ENCODE measurements at regions not wholly inside any gene's neighbourhood (a gene's known extent, or its start where the extent isn't known, plus 50 kb on each side); places are given as distances from the start of the nearest gene placed in this dataset.

- no peak overlapping the region for H3K4me3 Mint-ChIP-seq (ENCODE audit: unreplicated experiment)
- H3K27me3 Mint-ChIP-seq (ENCODE audit: unreplicated experiment): peaks cover 8% of the 10 kb centered on the region
- no peak overlapping the region for H3K27ac Mint-ChIP-seq (ENCODE audit: unreplicated experiment)
- H3K9me3 Mint-ChIP-seq (ENCODE audit: unreplicated experiment): peaks cover 11% of the 10 kb centered on the region
- DNase-seq: no peak
- no peak for TF ChIP-seq CTCF (IDR thresholded peaks at IDR 0.05; ENCODE audit: partially characterized antibody, unreplicated experiment)
- H3K4me1 Mint-ChIP-seq (ENCODE audit: low read depth, unreplicated experiment): peaks cover 38% of the 10 kb centered on the region
- no peaks in the 10 kb centered on the region for H3K36me3 Mint-ChIP-seq (ENCODE audit: unreplicated experiment)
These were observed 410.0 kb upstream of the MKI67 start for GRCh38 chr10:128536259-128536658.

- TF ChIP-seq CTCF (IDR thresholded peaks at IDR 0.05; ENCODE audit: partially characterized antibody, unreplicated experiment): no peak
- Mint-ChIP-seq H3K36me3 (ENCODE audit: unreplicated experiment) (no peaks in the 10 kb centered on the region), H3K4me1 (ENCODE audit: low read depth, unreplicated experiment) (peaks cover 52% of the 10 kb centered on the region), H3K27me3 (ENCODE audit: unreplicated experiment) (peaks cover 8% of the 10 kb centered on the region), H3K27ac (ENCODE audit: unreplicated experiment) (peak overlapping the region; percentile 53), H3K4me3 (ENCODE audit: unreplicated experiment) (peak overlapping the region; percentile 14), H3K9me3 (ENCODE audit: unreplicated experiment) (peaks cover 11% of the 10 kb centered on the region)
- DNase-seq: no peak
These were observed 411.7 kb upstream of the MKI67 start for GRCh38 chr10:128537834-128538330.

GRCh38 chr10:128538671-128539070 is 412.4 kb upstream of the MKI67 start:
- peaks cover 11% of the 10 kb centered on the region for H3K9me3 Mint-ChIP-seq (ENCODE audit: unreplicated experiment)
- H3K27me3 Mint-ChIP-seq (ENCODE audit: unreplicated experiment): peaks cover 8% of the 10 kb centered on the region
- peak overlapping the region; percentile 32 for H3K4me3 Mint-ChIP-seq (ENCODE audit: unreplicated experiment)
- peak overlapping the region; percentile 44 for H3K27ac Mint-ChIP-seq (ENCODE audit: unreplicated experiment)
- no peak for TF ChIP-seq CTCF (IDR thresholded peaks at IDR 0.05; ENCODE audit: partially characterized antibody, unreplicated experiment)
- DNase-seq: no peak
- no peaks in the 10 kb centered on the region for H3K36me3 Mint-ChIP-seq (ENCODE audit: unreplicated experiment)
- H3K4me1 Mint-ChIP-seq (ENCODE audit: low read depth, unreplicated experiment): peaks cover 60% of the 10 kb centered on the region

- no peaks in the 10 kb centered on the region for H3K36me3 Mint-ChIP-seq (ENCODE audit: unreplicated experiment)
- H3K9me3 Mint-ChIP-seq (ENCODE audit: unreplicated experiment): peaks cover 11% of the 10 kb centered on the region
- peaks cover 12% of the 10 kb centered on the region for H3K27me3 Mint-ChIP-seq (ENCODE audit: unreplicated experiment)
- H3K27ac Mint-ChIP-seq (ENCODE audit: unreplicated experiment): peak overlapping the region; percentile 44
- no peak for TF ChIP-seq CTCF (IDR thresholded peaks at IDR 0.05; ENCODE audit: partially characterized antibody, unreplicated experiment)
- H3K4me1 Mint-ChIP-seq (ENCODE audit: low read depth, unreplicated experiment): peaks cover 68% of the 10 kb centered on the region
- H3K4me3 Mint-ChIP-seq (ENCODE audit: unreplicated experiment): peak overlapping the region; percentile 59
- peak; percentile 72 for DNase-seq
These were observed 413.4 kb upstream of the MKI67 start for GRCh38 chr10:128539510-128540127.

- peaks cover 74% of the 10 kb centered on the region for H3K4me1 Mint-ChIP-seq (ENCODE audit: low read depth, unreplicated experiment)
- peaks cover 11% of the 10 kb centered on the region for H3K9me3 Mint-ChIP-seq (ENCODE audit: unreplicated experiment)
- peak overlapping the region; percentile 77 for H3K4me3 Mint-ChIP-seq (ENCODE audit: unreplicated experiment)
- peaks cover 12% of the 10 kb centered on the region for H3K27me3 Mint-ChIP-seq (ENCODE audit: unreplicated experiment)
- TF ChIP-seq CTCF (IDR thresholded peaks at IDR 0.05; ENCODE audit: partially characterized antibody, unreplicated experiment): no peak
- H3K27ac Mint-ChIP-seq (ENCODE audit: unreplicated experiment): peak overlapping the region; percentile 97
- DNase-seq: peak; percentile 50
- H3K36me3 Mint-ChIP-seq (ENCODE audit: unreplicated experiment): no peaks in the 10 kb centered on the region
These were observed 414.0 kb upstream of the MKI67 start for GRCh38 chr10:128540128-128540762.
